ENCODE measurements at regions not wholly inside any gene's neighbourhood (a gene's known extent, or its start where the extent isn't known, plus 50 kb on each side); places are given as distances from the start of the nearest gene placed in this dataset.

DNA sequence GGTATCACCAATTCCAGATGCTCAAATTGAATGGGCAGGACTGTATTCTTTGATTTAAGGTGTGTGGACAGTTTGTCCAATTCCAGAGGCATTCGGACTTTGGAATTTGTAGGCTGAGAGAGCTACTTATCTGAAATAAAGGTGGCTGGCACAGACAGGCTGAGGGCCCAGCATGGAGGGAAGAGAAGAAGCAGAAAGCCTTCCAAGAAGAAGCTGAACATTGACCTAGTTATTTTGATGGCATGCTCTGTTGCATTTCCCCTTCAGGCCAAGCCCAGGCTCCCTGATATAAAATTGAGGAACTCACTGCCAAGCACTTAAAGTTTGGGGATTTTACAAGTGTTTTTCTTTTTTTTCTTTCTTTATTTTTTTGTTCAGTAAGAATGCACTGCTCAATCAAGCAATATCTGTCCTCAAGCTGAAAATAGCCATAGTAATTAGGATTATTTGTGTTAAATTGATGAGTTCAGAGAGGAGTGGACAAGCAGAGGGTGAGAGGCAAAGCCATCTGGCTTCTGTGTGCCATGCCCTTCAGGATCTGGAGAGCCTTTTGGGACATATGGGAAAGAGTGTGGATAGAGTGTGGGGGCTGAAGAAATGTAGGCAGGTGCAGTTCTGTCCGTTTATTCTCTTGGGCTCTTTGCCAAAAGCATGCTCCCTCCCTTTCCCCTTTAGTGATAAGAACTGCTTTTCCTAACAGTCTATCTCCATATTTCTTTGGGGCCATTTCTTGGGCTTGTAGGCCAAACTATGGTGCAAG is 148.9 kb downstream of the OXSM start (continued):
- TF ChIP-seq PATZ1 (CRISPR knock-in tag; IDR thresholded peaks at IDR 0.05; ENCODE audit: borderline replicate concordance) (no peak), CREB5 (CRISPR knock-in tag; IDR thresholded peaks at IDR 0.05; ENCODE audit: low read depth) (no peak), ISL1 (CRISPR knock-in tag; IDR thresholded peaks at IDR 0.05) (no peak)

- ATAC-seq: no peak
- TF ChIP-seq PATZ1 (CRISPR knock-in tag; IDR thresholded peaks at IDR 0.05; ENCODE audit: borderline replicate concordance) (no peak), ESRRG (CRISPR knock-in tag; IDR thresholded peaks at IDR 0.05) (no peak), OSR1 (CRISPR knock-in tag; IDR thresholded peaks at IDR 0.05) (no peak), ZFP3 (CRISPR knock-in tag; IDR thresholded peaks at IDR 0.05) (no peak), BACH2 (CRISPR knock-in tag; IDR thresholded peaks at IDR 0.05; ENCODE audit: borderline replicate concordance) (no peak), ARNTL (CRISPR knock-in tag; IDR thresholded peaks at IDR 0.05; ENCODE audit: borderline replicate concordance, low read depth) (no peak), TCF4 (CRISPR knock-in tag; IDR thresholded peaks at IDR 0.05; ENCODE audit: borderline replicate concordance) (no peak), CSDC2 (CRISPR knock-in tag; IDR thresholded peaks at IDR 0.05) (no peak), RARB (CRISPR knock-in tag; IDR thresholded peaks at IDR 0.05) (no peak), CSRNP3 (CRISPR knock-in tag; IDR thresholded peaks at IDR 0.05) (no peak), ZNF8 (CRISPR knock-in tag; IDR thresholded peaks at IDR 0.05) (no peak), GLIS3 (CRISPR knock-in tag; IDR thresholded peaks at IDR 0.05) (no peak), ZFP30 (CRISPR knock-in tag; IDR thresholded peaks at IDR 0.05) (no peak), CREB5 (CRISPR knock-in tag; IDR thresholded peaks at IDR 0.05; ENCODE audit: low read depth) (no peak), TOX (CRISPR knock-in tag; IDR thresholded peaks at IDR 0.05; ENCODE audit: borderline replicate concordance) (no peak), ISL1 (CRISPR knock-in tag; IDR thresholded peaks at IDR 0.05) (no peak), ZNF70 (CRISPR knock-in tag; IDR thresholded peaks at IDR 0.05) (no peak), PPARA (CRISPR knock-in tag; IDR thresholded peaks at IDR 0.05; ENCODE audit: borderline replicate concordance) (no peak), ZC3H10 (CRISPR knock-in tag; IDR thresholded peaks at IDR 0.05) (no peak)
- TF ChIP-seq, protein P1, sequence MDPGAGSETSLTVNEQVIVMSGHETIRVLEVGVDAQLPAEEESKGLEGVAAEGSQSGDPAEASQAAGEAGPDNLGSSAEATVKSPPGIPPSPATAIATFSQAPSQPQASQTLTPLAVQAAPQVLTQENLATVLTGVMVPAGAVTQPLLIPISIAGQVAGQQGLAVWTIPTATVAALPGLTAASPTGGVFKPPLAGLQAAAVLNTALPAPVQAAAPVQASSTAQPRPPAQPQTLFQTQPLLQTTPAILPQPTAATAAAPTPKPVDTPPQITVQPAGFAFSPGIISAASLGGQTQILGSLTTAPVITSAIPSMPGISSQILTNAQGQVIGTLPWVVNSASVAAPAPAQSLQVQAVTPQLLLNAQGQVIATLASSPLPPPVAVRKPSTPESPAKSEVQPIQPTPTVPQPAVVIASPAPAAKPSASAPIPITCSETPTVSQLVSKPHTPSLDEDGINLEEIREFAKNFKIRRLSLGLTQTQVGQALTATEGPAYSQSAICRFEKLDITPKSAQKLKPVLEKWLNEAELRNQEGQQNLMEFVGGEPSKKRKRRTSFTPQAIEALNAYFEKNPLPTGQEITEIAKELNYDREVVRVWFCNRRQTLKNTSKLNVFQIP (CRISPR knock-in tag; IDR thresholded peaks at IDR 0.05; ENCODE audit: borderline replicate concordance, low read depth): no peak
These were observed 151.0 kb downstream of the OXSM start for GRCh38 chr3:25940935-25941334.

DNA sequence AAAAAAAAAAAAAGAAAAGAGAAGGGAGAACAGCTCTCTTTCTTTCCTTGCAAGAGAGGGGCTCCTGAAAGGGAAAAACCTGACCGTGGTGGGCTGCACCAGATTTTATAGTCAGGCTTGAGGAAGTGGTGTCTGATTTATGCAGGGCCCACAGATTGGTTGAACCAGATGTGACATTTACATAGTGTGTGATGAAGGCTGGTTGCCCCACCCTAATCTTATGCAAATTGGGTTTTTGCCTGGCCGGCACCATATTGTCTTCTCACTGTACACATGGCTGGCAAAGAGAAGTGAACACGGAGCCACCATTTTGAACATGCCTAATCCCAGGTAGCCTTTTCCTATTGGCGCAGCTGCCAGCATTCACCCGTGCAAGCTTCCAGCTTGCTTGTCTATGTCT is 154.4 kb downstream of the OXSM start:
- ATAC-seq: no peak
- TF ChIP-seq TOX (CRISPR knock-in tag; IDR thresholded peaks at IDR 0.05; ENCODE audit: borderline replicate concordance): no peak
- no peak for TF ChIP-seq ZNF565 (CRISPR knock-in tag; conservative IDR thresholded peaks at IDR 0.05; ENCODE audit: low read depth)
- no peak for TF ChIP-seq CSRNP3 (CRISPR knock-in tag; IDR thresholded peaks at IDR 0.05)

All from SK-N-SH treated with all-trans-retinoic acid at 6 μM for 48 hours (cell line).